GM23248 (cell line): ENCODE measurements at regions not wholly inside any gene's neighbourhood (a gene's known extent, or its start where the extent isn't known, plus 50 kb on each side); places are given as distances from the start of the nearest gene placed in this dataset.

ENCODE experiments used
- EZH2 ChIP-seq: fragments of 200-600 bp; sonication (generic); IDR thresholded peaks from 2 replicates; pipeline ENCODE4 v1.6.1; 2018; ENCODE audit warnings: antibody characterized with exemption, mild to moderate bottlenecking; ENCODE audit not compliant: insufficient read depth, poor library complexity, severe bottlenecking
- EZH2phosphoT487 ChIP-seq: fragments of 200-600 bp; sonication (generic); IDR thresholded peaks from 2 replicates; pipeline ENCODE4 v1.6.1; 2018; ENCODE audit warnings: antibody characterized with exemption, moderate library complexity, mild to moderate bottlenecking, low read depth; ENCODE audit not compliant: insufficient read depth

- TF ChIP-seq EZH2 (no peak), EZH2phosphoT487 (no peak)
Observed at GRCh38 chr2:21393173-21393572, 269.4 kb downstream of the TDRD15 start.
